Ishikawa (cell line): ENCODE measurements at regions not wholly inside any gene's neighbourhood (a gene's known extent, or its start where the extent isn't known, plus 50 kb on each side); places are given as distances from the start of the nearest gene placed in this dataset.

Experiments
- EP300 ChIP-seq: IDR thresholded peaks from 2 replicates; pipeline ENCODE4 v1.6.1; 2012; ENCODE audit warnings: borderline replicate concordance
- NFIC ChIP-seq: IDR thresholded peaks from 2 replicates; pipeline ENCODE4 v1.6.1; 2012
- RAD21 ChIP-seq: IDR thresholded peaks from 2 replicates; pipeline ENCODE4 v1.6.1; 2012; ENCODE audit warnings: low read depth
- TAF1 ChIP-seq: IDR thresholded peaks from 2 replicates; pipeline ENCODE4 v1.6.1; 2012; ENCODE audit warnings: low read depth, mild to moderate bottlenecking
- TEAD4 ChIP-seq: IDR thresholded peaks from 2 replicates; pipeline ENCODE4 v1.6.1; 2012
- YY1 ChIP-seq: IDR thresholded peaks from 2 replicates; pipeline ENCODE4 v1.6.1; 2012; ENCODE audit warnings: low read depth
- TF ChIP-seq, protein P1 (sequence below): IDR thresholded peaks from 2 replicates; pipeline ENCODE4 v1.6.1; 2012
- TF ChIP-seq, protein P2 (sequence below): IDR thresholded peaks from 2 replicates; pipeline ENCODE4 v1.6.1; 2012; ENCODE audit warnings: low read depth, mild to moderate bottlenecking

DNA sequence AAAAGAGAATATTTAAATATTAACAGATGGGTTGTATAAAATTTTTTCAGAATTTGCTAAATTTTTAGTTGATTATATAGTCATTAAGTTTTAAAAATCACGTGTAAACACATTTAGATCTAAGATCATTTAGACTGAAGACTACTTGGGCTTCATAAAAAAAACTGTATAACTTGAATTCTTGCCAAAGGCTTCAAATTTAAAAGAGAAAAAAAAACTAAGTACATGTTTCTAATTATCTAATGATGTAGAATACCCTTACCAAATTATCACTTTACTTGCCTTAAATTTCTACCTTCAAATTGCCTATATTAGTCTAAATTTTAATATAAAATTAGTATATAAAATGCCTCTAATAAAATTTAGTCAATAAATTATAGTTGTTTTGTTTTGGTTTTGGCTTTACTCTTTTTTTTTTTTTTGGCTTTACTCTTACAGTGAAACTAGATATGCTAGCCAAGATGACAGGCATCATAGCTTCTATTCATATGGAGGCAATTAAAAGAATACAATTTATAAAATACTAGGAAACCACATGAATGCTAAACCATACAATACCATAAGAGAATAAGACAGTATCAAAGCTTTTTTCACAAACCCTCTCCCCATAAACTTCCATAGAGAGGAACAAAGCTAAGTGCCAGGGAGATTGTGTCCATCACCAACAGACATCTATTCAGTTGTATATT is 183.1 kb upstream of the KCNMB2 start:
- TF ChIP-seq, protein P1, sequence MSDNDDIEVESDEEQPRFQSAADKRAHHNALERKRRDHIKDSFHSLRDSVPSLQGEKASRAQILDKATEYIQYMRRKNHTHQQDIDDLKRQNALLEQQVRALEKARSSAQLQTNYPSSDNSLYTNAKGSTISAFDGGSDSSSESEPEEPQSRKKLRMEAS: no peak
- TF ChIP-seq NFIC: no peak
- TF ChIP-seq RAD21: no peak
- TF ChIP-seq TEAD4: no peak
- TF ChIP-seq, protein P2, sequence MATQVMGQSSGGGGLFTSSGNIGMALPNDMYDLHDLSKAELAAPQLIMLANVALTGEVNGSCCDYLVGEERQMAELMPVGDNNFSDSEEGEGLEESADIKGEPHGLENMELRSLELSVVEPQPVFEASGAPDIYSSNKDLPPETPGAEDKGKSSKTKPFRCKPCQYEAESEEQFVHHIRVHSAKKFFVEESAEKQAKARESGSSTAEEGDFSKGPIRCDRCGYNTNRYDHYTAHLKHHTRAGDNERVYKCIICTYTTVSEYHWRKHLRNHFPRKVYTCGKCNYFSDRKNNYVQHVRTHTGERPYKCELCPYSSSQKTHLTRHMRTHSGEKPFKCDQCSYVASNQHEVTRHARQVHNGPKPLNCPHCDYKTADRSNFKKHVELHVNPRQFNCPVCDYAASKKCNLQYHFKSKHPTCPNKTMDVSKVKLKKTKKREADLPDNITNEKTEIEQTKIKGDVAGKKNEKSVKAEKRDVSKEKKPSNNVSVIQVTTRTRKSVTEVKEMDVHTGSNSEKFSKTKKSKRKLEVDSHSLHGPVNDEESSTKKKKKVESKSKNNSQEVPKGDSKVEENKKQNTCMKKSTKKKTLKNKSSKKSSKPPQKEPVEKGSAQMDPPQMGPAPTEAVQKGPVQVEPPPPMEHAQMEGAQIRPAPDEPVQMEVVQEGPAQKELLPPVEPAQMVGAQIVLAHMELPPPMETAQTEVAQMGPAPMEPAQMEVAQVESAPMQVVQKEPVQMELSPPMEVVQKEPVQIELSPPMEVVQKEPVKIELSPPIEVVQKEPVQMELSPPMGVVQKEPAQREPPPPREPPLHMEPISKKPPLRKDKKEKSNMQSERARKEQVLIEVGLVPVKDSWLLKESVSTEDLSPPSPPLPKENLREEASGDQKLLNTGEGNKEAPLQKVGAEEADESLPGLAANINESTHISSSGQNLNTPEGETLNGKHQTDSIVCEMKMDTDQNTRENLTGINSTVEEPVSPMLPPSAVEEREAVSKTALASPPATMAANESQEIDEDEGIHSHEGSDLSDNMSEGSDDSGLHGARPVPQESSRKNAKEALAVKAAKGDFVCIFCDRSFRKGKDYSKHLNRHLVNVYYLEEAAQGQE: no peak
- no peak for TF ChIP-seq YY1
- TF ChIP-seq TAF1: no peak
- TF ChIP-seq EP300: no peak
